Chondrocyte (in vitro differentiated cells): ENCODE measurements at regions not wholly inside any gene's neighbourhood (a gene's known extent, or its start where the extent isn't known, plus 50 kb on each side); places are given as distances from the start of the nearest gene placed in this dataset.

Experiments
- DNase-seq: peaks from one replicate; pipeline ENCODE4 v3.0.0; 2021; ENCODE audit warnings: mixed read lengths, low spot score
- H3K27ac Mint-ChIP-seq: one replicate; pipeline ENCODE4 v1.8.0; 2021; ENCODE audit warnings: mild to moderate bottlenecking, moderate library complexity, mixed read lengths; ENCODE audit not compliant: unreplicated experiment
- H3K27me3 Mint-ChIP-seq: 2 replicates; pipeline ENCODE4 v1.8.0; 2021; ENCODE audit warnings: low read depth, mixed read lengths
- H3K36me3 Mint-ChIP-seq: 2 replicates; pipeline ENCODE4 v1.8.0; 2021; ENCODE audit warnings: low read depth, mixed read lengths
- H3K4me1 Mint-ChIP-seq: 2 replicates; pipeline ENCODE4 v1.8.0; 2021; ENCODE audit warnings: low read depth, mild to moderate bottlenecking, mixed read lengths
- H3K4me3 Mint-ChIP-seq: one replicate; pipeline ENCODE4 v1.8.0; 2021; ENCODE audit warnings: mild to moderate bottlenecking, moderate library complexity, mixed read lengths; ENCODE audit not compliant: unreplicated experiment
- H3K9me3 Mint-ChIP-seq: 2 replicates; pipeline ENCODE4 v1.8.0; 2021; ENCODE audit warnings: low read depth, mixed read lengths
- CTCF ChIP-seq: fragments of 200-600 bp; sonication (generic); IDR thresholded peaks from 2 replicates; pipeline ENCODE4 v1.5.0; 2021; ENCODE audit warnings: antibody characterized with exemption, mild to moderate bottlenecking, moderate library complexity

DNA sequence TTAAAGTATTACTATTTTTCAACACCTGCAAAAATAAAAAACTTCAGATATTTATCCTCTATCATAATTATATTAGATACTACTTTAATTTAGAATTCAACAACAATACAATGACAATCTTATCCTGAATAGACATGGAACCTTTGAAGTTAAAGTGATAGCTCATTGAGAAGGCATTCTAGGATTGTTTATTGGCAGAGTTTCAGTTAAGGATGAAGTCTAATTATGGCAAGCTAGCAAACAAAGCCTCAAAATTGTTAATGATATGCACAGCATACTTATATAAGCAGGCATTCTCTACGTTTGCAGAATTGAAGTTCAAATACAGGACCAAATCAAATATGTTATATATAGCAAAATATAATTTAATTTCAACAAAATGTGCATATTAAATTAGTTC is 91.2 kb upstream of the ABI3BP start:
- Mint-ChIP-seq H3K27me3 (no peaks in the 10 kb centered on the region), H3K4me3 (no peak overlapping the region), H3K36me3 (no peaks in the 10 kb centered on the region), H3K9me3 (no peaks in the 10 kb centered on the region), H3K27ac (no peak overlapping the region), H3K4me1 (peaks cover 12% of the 10 kb centered on the region)
- no peak for DNase-seq
- no peak for TF ChIP-seq CTCF

GRCh38 chr3:101081999-101082398 is 88.8 kb upstream of the ABI3BP start:
- no peak for DNase-seq
- no peaks in the 10 kb centered on the region for H3K9me3 Mint-ChIP-seq
- no peak for TF ChIP-seq CTCF
- H3K27me3 Mint-ChIP-seq, result no peaks in the 10 kb centered on the region
- H3K36me3 Mint-ChIP-seq, result no peaks in the 10 kb centered on the region
- no peak overlapping the region for H3K4me3 Mint-ChIP-seq
- H3K4me1 Mint-ChIP-seq, result peaks cover 21% of the 10 kb centered on the region
- H3K27ac Mint-ChIP-seq, result no peak overlapping the region

DNA sequence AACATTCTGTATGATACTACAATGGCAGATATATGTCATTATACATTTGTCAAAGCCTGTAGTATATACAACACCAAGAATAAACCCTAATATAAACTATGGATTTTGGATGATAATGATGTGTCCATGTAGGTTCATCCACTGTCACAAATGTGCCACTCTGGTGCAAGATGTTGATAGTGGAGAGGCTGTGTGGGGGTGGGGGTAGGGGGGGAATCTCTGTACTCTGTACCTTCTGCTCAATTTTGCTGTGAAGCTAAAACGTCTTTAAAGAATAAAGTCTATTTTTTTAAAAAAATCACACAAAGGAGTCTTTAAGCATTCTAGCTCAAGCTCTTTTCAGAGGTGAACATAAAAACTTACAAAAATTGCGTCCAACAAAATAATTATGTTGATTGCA is 88.2 kb upstream of the ABI3BP start:
- Mint-ChIP-seq H3K9me3 (no peaks in the 10 kb centered on the region), H3K36me3 (no peaks in the 10 kb centered on the region), H3K4me3 (no peak overlapping the region), H3K27ac (no peak overlapping the region), H3K4me1 (peaks cover 21% of the 10 kb centered on the region), H3K27me3 (no peaks in the 10 kb centered on the region)
- TF ChIP-seq CTCF, result no peak
- no peak for DNase-seq

GRCh38 chr3:101077361-101078011 is 84.3 kb upstream of the ABI3BP start:
- no peak for TF ChIP-seq CTCF
- H3K27me3 Mint-ChIP-seq, result no peaks in the 10 kb centered on the region
- no peaks in the 10 kb centered on the region for H3K36me3 Mint-ChIP-seq
- H3K4me1 Mint-ChIP-seq, result peaks cover 23% of the 10 kb centered on the region
- no peak overlapping the region for H3K4me3 Mint-ChIP-seq
- H3K27ac Mint-ChIP-seq, result no peak overlapping the region
- H3K9me3 Mint-ChIP-seq, result peaks cover 4% of the 10 kb centered on the region
- DNase-seq, result no peak

DNA sequence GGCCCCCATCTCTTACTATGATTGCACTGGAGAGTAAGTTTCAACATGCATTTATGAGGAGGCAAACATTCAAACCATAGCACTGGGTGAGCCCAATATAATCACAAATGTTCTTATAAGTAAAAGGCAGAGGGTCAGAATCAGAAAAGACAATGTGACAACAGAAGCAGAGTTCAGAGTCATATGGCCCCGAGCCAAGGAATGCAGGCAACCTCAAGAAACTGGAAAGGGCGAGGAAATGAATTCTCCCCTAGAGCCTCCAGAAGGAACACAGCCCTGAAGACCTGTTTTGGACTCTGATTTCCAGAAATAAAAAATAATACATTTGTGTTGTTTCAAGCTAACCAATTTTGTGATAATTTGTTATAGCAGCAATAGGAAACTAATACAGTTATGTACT is 81.3 kb upstream of the ABI3BP start:
- peaks cover 10% of the 10 kb centered on the region for H3K9me3 Mint-ChIP-seq
- H3K27ac Mint-ChIP-seq, result no peak overlapping the region
- H3K36me3 Mint-ChIP-seq, result no peaks in the 10 kb centered on the region
- no peak for TF ChIP-seq CTCF
- H3K4me1 Mint-ChIP-seq, result peaks cover 39% of the 10 kb centered on the region
- no peaks in the 10 kb centered on the region for H3K27me3 Mint-ChIP-seq
- H3K4me3 Mint-ChIP-seq, result no peak overlapping the region
- DNase-seq, result no peak
